ENCODE measurements at regions not wholly inside any gene's neighbourhood (a gene's known extent, or its start where the extent isn't known, plus 50 kb on each side); places are given as distances from the start of the nearest gene placed in this dataset.

DNA sequence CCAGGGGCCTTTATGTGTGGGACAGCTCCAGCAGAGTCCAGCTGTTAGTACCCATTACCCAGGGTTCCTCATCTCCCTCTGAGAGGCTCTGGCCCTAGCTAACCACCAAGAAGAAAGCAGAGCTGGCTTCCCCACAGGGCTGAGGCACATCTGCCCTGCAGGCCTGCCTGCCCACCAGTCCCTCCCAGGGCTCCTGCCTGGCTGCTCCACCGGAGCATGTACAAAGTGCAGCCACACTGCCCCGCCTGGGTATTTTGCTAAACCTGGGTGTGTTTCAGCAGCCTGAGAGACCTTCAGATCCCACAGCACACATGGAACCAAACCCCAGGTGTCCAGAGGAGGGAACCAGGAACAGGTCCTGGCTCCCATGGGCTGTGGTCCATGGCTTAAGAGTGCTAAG, 500.4 kb upstream of the KLHL4 start:
- no peak for TF ChIP-seq POLR2A (IDR thresholded peaks at IDR 0.05)
- TF ChIP-seq, protein P1, sequence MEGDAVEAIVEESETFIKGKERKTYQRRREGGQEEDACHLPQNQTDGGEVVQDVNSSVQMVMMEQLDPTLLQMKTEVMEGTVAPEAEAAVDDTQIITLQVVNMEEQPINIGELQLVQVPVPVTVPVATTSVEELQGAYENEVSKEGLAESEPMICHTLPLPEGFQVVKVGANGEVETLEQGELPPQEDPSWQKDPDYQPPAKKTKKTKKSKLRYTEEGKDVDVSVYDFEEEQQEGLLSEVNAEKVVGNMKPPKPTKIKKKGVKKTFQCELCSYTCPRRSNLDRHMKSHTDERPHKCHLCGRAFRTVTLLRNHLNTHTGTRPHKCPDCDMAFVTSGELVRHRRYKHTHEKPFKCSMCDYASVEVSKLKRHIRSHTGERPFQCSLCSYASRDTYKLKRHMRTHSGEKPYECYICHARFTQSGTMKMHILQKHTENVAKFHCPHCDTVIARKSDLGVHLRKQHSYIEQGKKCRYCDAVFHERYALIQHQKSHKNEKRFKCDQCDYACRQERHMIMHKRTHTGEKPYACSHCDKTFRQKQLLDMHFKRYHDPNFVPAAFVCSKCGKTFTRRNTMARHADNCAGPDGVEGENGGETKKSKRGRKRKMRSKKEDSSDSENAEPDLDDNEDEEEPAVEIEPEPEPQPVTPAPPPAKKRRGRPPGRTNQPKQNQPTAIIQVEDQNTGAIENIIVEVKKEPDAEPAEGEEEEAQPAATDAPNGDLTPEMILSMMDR (IDR thresholded peaks at IDR 0.05), result no peak
